GM18907 (cell line): ENCODE measurements at regions not wholly inside any gene's neighbourhood (a gene's known extent, or its start where the extent isn't known, plus 50 kb on each side); places are given as distances from the start of the nearest gene placed in this dataset.

Experiments used
- ATAC-seq: cut with Tn5 transposase; IDR thresholded peaks from one replicate; pipeline ENCODE4 v1.9.1; 2021; ENCODE audit warnings: mild to moderate bottlenecking, moderate library complexity; ENCODE audit not compliant: unreplicated experiment

DNA sequence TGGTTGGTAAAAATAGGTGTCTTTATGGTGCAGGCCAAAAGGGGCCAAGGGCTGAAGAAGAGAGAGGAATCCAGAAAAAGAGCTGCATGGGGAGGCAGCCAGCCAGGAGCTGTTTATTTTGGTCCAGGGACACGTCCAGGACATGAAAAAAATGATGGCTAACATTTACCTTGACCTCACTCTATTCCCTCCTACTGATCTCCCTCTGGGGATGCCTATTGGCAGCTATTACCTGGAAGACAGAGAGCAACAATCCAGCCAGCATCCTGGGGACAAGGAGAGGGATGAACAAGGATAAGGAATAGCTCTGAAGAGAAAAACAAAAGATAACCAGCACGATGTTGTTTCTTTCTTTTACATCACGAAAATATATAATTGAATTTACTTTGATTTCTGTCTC is 1599.6 kb downstream of the SLITRK5 start:
- no peak for ATAC-seq

DNA sequence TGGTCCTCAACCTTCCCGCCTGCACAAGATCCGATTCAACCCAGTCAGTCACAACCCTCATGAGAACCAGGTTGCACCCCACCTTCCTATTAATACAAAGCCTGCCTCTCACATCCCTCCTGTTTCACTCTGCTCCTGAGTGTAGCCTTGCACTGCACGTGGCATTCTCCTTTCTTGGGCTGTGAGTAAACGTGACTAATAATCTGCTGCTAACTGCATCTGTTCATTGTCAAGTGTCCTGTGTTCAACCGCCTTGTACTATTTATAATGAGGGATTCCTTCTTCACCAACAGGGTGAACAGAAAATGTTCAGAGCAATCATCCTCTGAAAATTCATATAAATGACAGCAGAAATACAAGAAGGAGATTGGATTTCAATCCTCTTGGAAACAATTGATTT is 1608.2 kb downstream of the SLITRK5 start:
- no peak for ATAC-seq

DNA sequence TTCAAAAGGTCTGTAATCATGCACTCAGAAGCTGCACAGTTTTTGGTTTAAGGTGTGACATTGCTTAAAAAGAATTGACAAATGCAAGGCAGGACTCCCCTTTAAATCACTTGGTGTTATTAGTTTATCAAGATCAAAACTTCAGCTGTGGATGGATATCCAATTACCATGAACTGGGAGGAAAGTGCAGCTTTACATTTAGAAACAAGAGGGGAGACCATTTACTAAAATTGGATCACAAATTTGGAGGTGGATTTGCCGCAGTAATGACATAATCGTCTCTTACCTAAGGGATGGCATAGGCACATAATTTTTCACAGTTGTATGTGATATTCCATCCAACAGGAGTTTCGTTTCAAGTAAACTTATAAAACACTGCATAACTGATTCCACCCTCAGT is 1610.2 kb downstream of the SLITRK5 start:
- ATAC-seq: no peak

DNA sequence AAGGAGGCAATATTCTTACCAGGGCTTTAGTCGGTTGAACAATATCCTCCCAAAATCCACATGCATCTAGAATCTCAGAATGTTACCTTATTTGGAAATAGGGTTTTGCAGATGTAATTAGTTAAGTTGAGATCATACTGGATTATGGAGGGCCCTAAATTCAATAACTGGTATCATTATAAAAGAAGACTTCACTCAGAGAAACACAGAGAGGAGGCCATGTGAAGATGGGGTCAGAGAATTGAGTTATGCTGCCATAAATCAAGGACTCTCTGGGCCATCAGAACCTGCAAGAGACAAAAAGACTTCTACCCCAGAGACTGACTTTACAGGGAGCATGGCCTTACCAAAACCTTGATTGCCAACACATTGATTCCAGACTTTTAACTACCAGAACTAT is 1611.1 kb downstream of the SLITRK5 start:
- ATAC-seq: no peak

DNA sequence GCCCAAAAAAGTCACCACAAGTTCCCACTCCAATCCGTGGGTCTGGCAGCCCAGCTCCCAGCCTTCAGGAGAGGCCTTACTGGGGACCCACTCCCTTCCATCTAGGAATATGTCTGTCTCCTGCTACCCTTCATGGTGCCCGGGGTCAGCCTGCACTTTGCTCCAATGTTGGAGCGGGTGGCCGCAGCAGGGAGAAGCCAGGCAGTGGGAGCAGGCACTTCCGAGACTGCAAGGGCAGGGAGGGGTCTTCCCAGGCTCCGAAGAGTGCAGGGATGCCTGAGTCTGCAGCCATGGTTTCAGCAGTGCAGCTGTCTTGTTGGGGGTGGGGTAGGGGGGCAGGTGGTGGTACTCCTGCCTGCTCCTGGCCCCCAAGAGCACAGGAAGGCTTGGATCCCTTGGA is 1616.2 kb downstream of the SLITRK5 start:
- ATAC-seq: no peak

DNA sequence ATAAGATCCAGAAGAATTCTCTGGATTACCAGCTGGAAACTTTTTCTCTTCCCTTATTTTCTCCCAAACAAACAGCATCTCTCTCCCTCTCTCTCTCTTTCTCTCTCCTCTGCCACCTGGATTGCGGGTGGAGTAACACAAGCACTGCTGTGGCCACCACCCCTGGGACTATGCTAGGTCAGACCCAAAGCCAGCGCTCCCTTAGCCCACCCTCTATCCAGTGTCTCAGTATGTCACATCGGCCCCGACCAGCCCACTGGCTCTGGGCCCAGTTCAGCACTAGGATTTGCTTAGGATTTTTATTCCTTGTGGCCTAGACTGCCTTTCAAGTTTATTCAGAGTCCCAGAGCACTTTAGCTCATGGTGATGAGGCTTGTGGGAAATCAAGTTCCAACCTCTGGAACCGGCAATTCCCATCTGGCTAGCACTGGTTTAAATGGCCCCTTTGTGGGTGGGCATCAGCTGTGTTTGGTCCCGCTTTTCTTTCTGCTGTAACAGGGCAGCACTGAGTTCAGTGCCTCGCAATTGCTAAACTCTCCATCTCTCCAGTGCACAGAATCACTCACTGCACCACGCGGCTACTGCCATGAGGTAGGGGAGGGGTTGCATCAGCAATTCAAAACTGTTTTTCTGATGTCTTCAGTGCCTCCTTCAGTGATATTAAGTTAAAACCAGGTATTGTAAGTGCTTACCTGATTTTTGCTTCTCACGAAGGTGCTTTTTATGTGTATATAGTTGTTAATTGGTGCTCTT is 1623.1 kb downstream of the SLITRK5 start:
- ATAC-seq: no peak

DNA sequence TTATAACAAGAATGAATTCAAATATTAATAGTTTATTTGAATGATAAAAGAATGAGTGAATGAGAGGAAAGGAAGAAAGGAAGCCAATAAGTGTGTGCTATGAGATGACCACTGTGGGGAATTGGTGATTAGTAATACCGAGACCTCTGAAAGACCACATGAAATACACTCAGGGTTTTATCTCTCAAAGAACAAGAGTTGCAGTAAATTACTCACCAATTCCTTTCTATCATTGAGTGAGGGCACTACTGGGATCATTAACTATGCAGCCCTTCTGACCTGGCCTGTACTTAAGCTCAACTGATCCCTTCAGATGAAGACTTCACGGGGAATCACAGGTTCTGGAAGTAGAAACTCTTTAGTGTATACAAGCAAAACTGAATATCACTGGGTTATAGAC is 1636.1 kb downstream of the SLITRK5 start:
- ATAC-seq: peak; percentile 69

DNA sequence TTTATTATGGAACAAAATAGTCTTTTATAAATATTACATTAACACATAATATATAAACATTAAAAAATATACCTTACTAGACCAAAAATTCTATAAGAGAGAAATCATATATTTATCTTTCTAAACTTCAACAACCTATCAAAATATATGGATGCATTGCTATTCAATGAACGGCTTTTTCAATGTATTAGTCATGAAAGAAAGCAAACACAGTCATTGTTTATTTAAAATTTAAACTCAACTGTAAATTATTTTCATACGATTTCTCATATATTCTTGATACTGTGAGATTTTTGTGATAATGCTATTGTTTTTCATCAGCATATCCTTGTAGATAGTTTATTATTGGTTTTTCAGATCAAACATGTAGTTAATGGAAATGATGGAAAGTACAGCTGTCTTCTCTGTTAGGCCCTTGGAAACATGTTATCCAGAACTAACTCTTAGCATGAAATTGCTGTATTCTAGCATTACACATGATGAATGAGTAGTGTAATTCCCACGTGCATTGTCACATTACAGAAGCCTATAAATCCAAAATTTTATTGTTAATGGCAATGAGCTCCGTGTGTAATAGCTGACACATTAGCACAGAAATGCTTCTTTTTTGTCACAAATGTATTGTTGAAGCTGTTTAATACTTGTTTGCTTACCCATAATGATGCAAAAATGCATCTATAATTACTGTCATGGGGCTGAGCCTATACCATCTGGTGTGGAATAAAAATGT is 1639.9 kb downstream of the SLITRK5 start:
- ATAC-seq: no peak

DNA sequence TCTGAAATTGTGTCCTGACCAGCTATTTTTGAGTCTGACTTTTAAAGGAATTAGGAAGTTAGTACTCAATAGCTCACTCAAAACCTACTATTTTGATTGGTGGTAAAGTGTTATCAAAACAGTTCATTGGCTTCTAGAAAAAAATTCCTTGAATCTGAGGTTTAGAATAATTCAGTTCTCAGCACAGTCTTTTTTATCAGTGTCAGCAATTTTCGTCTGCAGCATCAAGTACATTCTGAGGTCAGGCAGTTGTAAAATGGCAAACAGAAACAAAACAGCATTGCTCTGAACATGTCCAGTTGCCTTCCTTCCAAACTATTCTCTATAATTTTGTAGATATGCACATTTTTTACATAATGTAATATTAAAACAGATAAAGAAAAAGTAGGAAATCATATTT is 1644.1 kb downstream of the SLITRK5 start:
- ATAC-seq: no peak

DNA sequence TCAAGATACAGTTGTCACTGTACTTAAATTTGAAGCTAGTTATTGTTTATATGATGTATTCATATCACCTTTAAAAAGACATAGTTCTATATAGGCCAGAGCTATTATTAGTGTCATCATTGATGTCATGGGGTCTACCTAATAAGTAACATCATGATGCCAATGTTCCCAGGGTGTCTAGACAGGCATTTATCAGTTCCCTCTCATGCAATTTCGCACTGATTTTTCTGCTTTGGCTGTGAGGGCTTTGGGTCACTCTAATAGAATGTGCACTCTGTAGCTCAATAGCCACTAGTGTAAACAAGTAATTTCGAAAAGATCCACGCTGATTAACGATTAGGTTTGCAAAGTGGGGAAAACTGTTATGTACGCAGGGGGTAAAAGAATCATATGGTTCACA is 1651.3 kb downstream of the SLITRK5 start:
- no peak for ATAC-seq

DNA sequence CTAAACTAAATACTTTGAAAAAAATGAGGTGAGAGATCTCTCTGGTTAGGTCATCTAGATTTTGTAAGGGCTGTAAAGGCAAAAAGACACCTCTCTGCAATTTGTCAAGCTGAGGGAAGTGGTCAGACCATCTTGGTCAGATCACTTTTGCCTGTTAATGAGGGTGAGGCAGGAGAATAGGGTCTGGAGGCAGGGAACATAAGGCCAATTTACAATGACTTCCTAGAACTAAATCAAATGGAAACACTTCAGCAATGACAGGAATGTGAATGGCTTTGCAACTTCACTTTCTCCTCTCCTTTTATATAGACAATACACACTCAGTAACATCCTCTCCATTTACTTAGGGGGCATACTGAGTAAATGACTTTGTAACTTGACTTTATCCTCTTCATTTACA is 1653.4 kb downstream of the SLITRK5 start:
- ATAC-seq: no peak

DNA sequence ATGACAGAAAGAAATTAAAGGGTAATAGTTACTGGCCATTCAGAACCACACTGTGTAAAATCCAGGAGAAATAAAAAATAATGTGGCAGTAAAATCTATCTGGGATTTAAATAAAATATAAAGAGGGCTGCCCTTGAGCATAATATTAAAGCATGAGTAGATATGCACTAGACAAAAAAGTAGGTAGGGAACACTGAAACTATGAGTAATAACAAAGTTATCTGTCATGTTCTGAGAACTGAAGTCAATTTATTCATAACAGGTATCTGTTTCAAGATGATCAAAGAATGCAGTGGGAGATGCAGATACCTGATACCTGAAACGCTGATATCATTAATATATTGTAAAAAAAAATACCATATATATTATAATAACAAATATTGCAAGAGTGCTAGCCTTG is 1672.0 kb downstream of the SLITRK5 start:
- ATAC-seq: no peak

DNA sequence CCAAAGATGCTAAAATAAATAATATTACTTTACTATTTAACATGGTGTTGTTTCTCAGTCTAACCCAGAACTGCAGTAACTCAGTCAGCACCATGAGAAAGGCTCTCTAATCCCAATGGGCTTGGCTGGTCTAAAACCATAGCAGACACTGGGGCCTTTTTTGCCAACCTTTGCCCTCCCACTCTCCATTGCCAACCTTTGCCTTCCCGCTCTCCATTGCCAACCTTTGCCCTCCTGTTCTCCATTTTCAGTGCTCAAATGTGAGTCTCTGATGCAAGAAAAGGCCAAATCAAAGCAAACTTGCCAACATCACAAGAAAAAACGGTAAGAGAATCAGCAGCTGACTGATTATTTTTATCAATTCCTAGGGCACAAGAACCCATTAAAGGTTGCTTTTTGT is 1681.2 kb downstream of the SLITRK5 start:
- no peak for ATAC-seq

DNA sequence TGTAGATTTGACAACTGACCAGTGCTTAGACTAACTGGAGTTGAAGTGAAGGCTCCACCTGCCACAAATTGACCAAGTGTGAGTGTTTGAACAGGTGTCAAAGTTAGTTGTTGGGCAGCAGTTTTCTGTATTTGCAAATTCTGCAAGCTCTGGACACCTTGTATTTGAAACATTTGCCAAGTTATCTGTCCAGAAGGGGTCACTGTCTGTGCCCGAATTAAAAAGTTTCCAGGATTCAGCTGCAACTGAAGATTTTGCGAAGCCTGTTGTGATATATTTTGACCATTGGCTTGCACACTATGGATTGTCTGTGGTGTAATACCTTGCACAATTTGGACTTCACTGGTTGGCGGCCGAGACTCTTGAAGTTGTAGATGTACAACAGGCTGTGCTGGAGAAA is 1690.7 kb downstream of the SLITRK5 start:
- ATAC-seq: no peak

DNA sequence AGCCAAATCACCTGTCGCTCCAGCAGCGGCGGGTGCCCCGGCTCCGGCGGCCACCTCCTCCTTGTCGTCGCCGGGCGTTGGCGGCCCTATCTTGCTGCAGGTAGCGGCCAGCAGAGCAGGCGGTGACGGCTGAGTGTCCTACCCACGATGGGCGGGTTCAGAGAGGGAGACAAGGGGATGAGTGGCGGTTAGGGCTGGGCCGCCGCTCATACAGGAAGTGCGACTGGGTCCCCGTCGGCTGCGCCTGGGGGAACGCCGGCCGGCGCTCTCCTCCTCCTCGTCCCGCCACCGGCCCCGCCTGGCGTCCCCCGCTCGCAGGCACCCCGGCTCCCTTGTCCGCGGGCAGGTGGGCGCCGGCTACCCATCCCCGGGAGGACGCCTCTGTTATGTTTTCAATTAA is 1692.0 kb downstream of the SLITRK5 start:
- no peak for ATAC-seq

DNA sequence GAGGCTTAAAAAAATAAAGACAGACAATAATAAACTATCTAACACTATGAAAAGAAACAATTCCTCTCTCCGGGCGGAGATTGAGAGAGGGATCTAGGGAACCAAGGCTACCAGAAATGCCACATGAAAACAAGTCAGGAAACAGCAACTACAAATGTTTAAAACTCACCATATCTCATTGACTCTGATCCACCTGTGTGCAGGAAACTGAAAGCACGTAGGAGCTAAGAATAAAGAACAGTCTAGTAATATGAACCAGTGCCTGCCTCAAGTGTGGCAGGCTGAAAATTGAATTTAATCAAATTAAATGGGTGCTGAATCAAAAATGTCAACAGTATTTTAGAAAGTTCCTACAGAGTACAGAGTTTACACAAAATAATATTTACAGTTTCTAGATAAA is 1701.0 kb downstream of the SLITRK5 start:
- ATAC-seq: no peak

DNA sequence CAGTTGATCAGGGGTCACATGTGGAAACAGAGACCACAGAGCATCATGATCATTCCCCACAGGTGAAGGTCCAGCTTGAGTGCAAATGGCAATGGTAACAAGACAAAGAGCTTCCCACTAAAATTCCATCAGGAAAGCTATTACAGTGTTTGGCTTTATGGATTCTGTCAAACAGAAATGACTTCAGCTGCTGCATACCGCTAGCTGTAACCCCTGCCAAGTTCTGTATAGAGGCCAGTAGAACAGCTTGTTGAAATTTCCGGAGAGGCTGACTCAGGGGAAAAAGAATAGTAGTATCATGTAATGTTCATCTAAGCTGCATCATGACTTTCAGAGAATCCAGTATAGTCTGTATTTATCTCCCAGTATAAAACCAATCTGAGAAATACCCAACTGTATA is 1704.7 kb downstream of the SLITRK5 start:
- no peak for ATAC-seq

DNA sequence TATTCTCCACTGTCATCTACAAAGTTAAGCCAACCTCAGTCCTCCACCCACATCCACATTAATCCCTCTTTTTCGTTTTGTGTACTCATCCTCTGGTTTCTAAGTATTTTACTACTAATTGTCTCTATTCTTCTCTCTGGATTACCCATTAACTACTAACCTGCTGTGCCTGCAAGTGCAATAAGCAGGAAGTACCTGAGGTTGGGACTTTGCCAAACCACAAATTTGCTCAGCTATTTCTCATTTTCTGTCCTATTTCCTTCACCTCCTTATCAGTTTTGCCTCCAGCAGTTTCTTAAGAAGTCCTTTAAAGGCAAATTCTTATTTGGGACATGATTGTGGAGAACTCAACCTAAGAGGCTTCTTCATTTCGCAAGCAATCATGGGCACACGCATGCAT is 1708.9 kb downstream of the SLITRK5 start:
- peak; percentile 61 for ATAC-seq

DNA sequence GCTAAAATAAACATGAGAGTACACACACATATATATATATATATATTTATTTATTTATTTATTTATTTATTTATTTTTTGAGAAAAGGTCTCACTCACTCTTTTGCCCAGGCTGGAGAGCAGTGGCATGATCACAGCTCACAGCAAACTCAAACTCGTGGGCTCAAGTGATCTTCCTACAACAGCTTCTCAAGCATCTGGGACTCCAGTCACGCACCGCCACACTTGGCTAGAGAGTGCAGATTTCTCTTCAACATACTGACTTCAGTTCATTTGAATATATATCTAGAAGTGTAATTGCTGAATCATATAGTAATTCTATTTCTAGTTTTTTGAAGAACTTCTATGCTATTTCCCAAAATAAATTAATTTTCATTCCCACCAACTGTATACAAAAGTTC is 1711.8 kb downstream of the SLITRK5 start:
- ATAC-seq: no peak

DNA sequence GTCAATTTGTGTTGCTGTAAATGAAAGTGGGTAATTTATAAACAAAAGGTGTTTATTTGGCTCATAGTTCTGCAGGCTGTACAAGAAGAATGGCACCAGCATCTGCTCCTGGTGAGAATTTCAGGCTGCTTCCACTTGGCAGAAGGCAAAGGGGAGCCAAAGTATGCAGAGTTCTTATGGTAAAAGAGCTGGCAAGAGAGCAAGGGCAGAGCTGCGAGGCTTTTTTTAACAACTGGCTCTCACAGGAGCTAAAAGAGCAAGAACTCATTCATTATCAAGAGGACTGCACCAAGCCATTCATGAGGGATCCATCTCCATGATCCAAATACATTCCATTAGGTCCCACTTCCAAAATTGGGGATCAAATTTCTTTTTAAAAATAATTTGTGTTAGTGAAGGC is 1712.7 kb downstream of the SLITRK5 start:
- ATAC-seq: no peak

DNA sequence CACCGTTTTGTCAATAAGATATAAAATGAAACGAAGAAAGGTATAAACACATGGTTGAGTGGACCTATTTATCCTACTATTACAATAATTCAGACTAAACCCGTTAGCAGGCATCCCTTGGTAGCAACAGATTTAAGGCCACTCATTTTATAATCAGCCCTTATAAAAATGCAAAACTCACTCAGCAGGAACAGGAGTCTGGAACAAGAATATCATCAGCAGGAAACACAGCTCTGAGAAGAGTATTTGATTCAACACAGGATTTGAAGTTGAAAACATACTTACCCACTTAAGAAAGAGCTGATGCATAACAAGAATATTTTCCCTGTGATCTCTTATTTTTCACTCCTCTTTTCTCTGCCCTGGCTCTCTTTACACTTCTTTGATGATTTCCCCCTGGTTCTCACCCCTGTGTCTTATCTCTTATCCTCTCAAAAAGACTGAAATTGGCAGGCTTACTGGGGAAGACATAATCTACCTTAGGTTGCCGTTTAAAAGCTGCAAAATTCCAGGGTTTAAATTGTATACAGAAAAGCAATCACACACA is 1722.7 kb downstream of the SLITRK5 start:
- no peak for ATAC-seq

DNA sequence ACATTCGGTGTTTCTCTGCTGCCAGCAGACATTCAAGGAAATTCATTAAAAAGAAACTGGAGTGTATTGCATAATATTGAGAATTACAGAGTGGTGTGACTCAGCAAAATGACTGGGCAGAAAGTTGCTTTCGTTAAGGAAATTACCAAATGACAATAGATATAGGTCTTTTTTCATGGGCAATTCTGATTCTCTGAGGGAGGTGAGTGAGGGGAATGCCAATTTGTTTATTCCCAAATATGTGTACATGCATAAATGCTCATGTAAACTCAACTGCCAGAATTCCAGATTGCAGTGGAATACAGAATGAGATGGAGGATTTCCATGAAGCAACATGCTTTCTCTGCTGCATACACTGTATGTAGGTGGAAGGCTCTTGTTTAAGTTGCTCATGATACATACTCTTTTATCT is 1730.1 kb downstream of the SLITRK5 start:
- ATAC-seq: no peak
